ENCODE measurements at regions not wholly inside any gene's neighbourhood (a gene's known extent, or its start where the extent isn't known, plus 50 kb on each side); places are given as distances from the start of the nearest gene placed in this dataset.
"Not testable (repeated sequence)": the region's sequence is repeated elsewhere in the genome, so short reads cannot be mapped to it uniquely, and the experiment has no call there.

DNA sequence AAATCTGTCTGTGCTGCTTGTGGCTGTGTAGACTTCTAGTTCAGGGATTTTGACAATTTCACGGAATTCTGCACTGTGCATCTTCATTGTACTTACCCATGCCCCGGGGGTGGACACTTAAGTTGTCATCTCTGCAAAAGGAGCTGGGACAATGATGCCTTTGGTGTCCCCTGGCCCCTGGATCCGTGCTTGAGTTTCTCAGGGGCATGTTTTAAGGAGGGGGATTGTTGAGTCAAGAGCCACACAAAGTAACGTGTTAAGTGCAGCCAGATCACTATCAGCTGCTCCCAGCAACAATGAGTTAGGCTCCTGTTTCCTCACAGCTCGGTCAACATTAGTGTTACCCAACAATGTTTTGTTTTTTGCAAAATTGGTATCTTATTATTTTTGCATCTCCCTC is 305.0 kb upstream of the DIO3 start:
- Mint-ChIP-seq H3K9me3 (peaks cover 0 to 5% (median 0%) of the 10 kb centered on the region in 9 donors), H3K4me3 (no peak overlapping the region)
- no peak for DNase-seq

DNA sequence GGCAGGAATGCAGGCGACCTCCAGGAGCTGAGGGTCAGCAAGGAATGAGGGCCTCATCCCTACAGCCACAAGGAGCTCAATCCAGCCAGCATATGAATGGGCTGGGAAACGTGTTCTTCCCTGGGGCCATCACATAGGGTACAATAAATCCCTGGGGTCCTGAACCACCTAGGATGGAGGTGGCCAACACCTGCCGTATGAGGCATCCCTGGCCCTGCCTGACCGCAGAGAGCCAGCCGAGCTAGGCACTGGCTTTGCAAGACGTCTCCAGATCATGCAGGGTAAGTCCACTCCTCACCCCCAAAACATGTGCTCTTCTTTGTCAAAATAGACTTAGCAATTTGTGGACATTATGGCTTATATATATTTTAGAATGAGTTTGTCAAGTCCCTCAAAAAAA is 303.7 kb upstream of the DIO3 start:
- H3K4me1 Mint-ChIP-seq, result peaks cover 0 to under 1% (median 0%) of the 10 kb centered on the region in 4 donors
- no peak overlapping the region for H3K27ac Mint-ChIP-seq
- no peak for DNase-seq
- H3K27me3 Mint-ChIP-seq, result peaks cover 3 to 68% (median 16%) of the 10 kb centered on the region in 5 donors
- POLR2A ChIA-PET, result no interaction called here
- H3K36me3 Mint-ChIP-seq, result no peaks in the 10 kb centered on the region
- no peak overlapping the region for H3K4me3 Mint-ChIP-seq
- peaks cover 0 to 12% (median 0%) of the 10 kb centered on the region in 9 donors for H3K9me3 Mint-ChIP-seq
- ATAC-seq, result no peak

More for the DNA sequence above, 305.0 kb upstream of the DIO3 start:
- no peak for ATAC-seq
- Mint-ChIP-seq H3K36me3 (no peaks in the 10 kb centered on the region), H3K27ac (no peak overlapping the region), H3K4me1 (peaks cover 0 to 7% (median 2%) of the 10 kb centered on the region in 4 donors), H3K27me3 (peaks cover 6 to 70% (median 23%) of the 10 kb centered on the region in 5 donors)
- POLR2A ChIA-PET, result no interaction called here

DNA sequence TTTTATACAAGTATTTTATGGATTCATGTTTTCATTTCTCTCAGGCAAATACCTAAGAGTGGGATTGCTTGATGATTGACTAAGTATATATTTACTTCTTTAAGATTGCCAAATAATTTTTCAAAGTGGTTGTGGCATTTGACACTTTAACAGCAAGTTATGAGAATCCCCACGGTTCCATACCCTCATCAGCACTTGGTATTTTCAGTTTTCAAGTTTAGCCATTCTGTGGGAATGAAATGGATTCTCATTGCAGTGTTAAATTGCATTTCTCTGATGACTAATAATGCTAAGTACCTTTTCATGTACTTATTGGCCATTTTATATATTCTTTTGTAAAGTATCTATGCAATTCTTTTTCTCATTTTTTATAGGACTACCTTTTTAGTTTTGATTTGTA is 301.5 kb upstream of the DIO3 start:
- Mint-ChIP-seq H3K9me3 (peaks cover 0 to 12% (median 3%) of the 10 kb centered on the region in 9 donors), H3K4me3 (no peak overlapping the region), H3K4me1 (no peaks in the 10 kb centered on the region), H3K36me3 (peaks cover 0 to 9% (median 0%) of the 10 kb centered on the region in 3 donors), H3K27ac (no peak overlapping the region), H3K27me3 (peaks cover 5 to 63% (median 14%) of the 10 kb centered on the region in 5 donors)
- POLR2A ChIA-PET, result no interaction called here
- DNase-seq, result no peak
- ATAC-seq, result no peak

DNA sequence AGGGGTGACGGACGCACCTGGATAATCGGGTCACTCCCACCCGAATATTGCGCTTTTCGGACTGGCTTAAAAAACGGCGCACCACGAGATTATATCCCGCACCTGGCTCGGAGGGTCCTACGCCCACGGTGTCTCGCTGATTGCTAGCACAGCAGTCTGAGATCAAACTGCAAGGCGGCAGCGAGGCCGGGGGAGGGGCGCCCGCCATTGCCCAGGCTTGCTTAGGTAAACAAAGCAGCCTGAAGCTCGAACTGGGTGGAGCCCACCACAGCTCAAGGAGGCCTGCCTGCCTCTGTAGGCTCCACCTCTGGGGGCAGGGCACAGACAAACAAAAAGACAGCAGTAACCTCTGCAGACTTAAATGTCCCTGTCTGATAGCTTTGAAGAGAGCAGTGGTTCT is 294.9 kb upstream of the DIO3 start:
- H3K4me1 Mint-ChIP-seq, result not testable (repeated sequence)

DNA sequence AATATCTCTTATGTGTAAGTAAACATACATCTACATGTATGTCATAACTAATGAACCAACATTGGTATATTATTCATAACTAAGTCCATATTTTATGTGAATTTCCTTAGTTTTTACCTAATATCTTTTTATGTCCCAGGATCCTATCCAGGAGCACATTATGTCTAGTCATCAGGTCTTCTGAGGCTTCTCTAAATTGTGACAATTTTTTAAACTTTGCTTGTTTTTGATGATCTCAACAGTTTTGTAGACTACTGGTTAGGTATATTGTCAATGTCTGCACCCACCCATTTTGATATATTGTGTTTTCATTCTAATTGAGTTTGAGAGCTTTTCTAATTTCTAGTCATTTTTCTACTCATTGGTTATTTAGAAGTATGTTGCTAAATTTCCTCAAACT is 288.2 kb upstream of the DIO3 start:
- H3K4me3 Mint-ChIP-seq, result no peak overlapping the region
- peaks cover 17 to 40% (median 22%) of the 10 kb centered on the region in 5 donors for H3K27me3 Mint-ChIP-seq
- POLR2A ChIA-PET, result no interaction called here
- H3K27ac Mint-ChIP-seq, result no peak overlapping the region
- peaks cover 0 to 5% (median under 1%) of the 10 kb centered on the region in 3 donors for H3K36me3 Mint-ChIP-seq
- DNase-seq, result no peak
- no peak for ATAC-seq
- H3K9me3 Mint-ChIP-seq, result peaks cover 0 to 4% (median under 1%) of the 10 kb centered on the region in 9 donors
- no peaks in the 10 kb centered on the region for H3K4me1 Mint-ChIP-seq

More for the DNA sequence above, 294.9 kb upstream of the DIO3 start:
- Mint-ChIP-seq H3K9me3 (peaks cover 0 to 12% (median 3%) of the 10 kb centered on the region in 9 donors), H3K27me3 (peaks cover 9 to 36% (median 14%) of the 10 kb centered on the region in 5 donors), H3K36me3 (peaks cover 0 to 10% (median 0%) of the 10 kb centered on the region in 3 donors)
- DNase-seq, H3K27ac Mint-ChIP-seq, H3K4me3 Mint-ChIP-seq, ATAC-seq, POLR2A ChIA-PET: not testable (repeated sequence)

DNA sequence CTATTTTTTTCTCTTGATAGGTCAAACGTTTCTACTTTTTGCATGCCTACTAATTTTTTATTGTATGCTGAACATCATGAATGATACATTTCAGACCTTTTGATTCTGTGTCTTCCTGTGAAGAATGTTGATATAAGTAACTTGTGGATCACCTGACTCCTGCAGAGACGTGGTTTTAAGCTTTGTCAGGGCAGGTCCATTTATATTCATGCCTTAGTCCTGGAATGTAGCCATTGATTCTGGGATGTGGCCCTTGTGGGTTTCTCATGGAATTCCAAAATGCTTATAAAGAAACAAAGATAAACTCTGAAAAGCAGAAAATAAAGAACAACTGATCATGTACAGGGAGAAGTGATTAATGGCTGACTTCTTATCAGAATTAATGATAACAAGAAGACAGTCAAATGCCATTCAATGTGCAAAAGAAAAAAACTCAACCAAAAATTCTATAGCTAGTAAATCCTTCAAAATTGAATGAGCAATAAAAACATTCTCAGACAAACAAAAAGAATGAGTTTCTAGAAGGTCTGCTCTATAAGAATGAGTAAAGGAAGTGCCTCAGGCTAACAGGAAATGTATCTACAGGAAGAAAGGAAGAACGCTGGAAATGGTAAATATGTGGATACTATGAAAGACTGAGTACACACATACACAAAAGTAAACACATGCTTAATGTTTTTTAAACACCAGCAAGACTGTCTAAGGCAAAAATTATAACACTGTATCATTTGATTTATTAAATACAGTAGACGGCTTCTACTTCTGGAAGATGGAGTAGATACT is 284.8 kb upstream of the DIO3 start:
- Mint-ChIP-seq H3K36me3 (peaks cover 0 to 9% (median 3%) of the 10 kb centered on the region in 3 donors), H3K4me1 (no peaks in the 10 kb centered on the region), H3K27me3 (peaks cover 21 to 47% (median 30%) of the 10 kb centered on the region in 5 donors), H3K27ac (no peak overlapping the region), H3K9me3 (peaks cover 0 to 18% (median 6%) of the 10 kb centered on the region in 9 donors), H3K4me3 (no peak overlapping the region)
- ATAC-seq, result no peak
- POLR2A ChIA-PET, result no interaction called here
- DNase-seq, result no peak

DNA sequence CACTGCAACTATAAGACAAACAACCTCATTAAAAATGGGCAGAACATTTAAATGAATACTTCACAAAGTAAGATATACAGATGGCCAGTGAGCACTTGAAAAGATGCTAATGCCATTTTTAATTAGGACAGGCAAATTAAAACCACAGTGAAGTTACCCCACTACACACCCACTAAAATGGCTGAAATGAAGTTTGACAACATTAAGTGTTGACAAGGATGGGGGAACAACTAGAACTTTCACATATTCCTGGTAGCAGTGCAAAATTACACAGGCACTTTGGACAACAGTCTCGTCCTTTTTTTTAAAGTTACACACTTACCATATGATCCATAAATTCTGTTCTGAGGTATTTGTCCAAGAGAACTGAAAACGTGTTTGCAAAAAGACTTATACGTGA is 278.9 kb upstream of the DIO3 start:
- DNase-seq (no peak), ATAC-seq (no peak)
- Mint-ChIP-seq H3K4me1 (peaks cover 0 to 7% (median 0%) of the 10 kb centered on the region in 4 donors), H3K9me3 (peaks cover 0 to 18% (median 6%) of the 10 kb centered on the region in 9 donors), H3K27me3 (peaks cover 18 to 50% (median 29%) of the 10 kb centered on the region in 5 donors), H3K36me3 (peaks cover 0 to 5% (median 3%) of the 10 kb centered on the region in 3 donors), H3K27ac (no peak overlapping the region), H3K4me3 (no peak overlapping the region)
- POLR2A ChIA-PET, result no interaction called here

DNA sequence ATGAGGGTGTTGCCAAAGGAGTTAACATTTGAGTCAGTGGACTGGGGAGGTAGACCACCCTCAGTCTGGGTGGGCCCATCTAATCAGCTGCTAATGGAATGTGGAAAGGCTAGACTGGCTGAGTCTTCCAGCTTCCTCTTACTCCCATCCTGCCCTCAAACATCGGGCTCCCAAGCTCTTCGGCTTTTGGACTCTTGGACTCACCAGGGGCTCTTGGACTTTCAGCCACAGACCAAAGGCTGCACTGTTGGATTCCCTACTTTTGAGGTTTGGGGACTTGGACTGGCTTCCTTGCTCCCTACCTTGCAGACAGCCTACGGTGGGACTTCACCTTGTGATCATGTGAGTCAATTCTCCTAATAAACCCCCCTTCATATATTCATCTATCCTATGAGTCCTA is 276.6 kb upstream of the DIO3 start:
- Mint-ChIP-seq H3K4me1 (peaks cover 0 to 7% (median 0%) of the 10 kb centered on the region in 4 donors), H3K27ac (no peak overlapping the region), H3K9me3 (peaks cover 0 to 2% (median 0%) of the 10 kb centered on the region in 9 donors), H3K36me3 (no peaks in the 10 kb centered on the region), H3K4me3 (no peak overlapping the region), H3K27me3 (peaks cover 17 to 62% (median 33%) of the 10 kb centered on the region in 5 donors)
- no peak for ATAC-seq
- no peak for DNase-seq
- POLR2A ChIA-PET, result no interaction called here

DNA sequence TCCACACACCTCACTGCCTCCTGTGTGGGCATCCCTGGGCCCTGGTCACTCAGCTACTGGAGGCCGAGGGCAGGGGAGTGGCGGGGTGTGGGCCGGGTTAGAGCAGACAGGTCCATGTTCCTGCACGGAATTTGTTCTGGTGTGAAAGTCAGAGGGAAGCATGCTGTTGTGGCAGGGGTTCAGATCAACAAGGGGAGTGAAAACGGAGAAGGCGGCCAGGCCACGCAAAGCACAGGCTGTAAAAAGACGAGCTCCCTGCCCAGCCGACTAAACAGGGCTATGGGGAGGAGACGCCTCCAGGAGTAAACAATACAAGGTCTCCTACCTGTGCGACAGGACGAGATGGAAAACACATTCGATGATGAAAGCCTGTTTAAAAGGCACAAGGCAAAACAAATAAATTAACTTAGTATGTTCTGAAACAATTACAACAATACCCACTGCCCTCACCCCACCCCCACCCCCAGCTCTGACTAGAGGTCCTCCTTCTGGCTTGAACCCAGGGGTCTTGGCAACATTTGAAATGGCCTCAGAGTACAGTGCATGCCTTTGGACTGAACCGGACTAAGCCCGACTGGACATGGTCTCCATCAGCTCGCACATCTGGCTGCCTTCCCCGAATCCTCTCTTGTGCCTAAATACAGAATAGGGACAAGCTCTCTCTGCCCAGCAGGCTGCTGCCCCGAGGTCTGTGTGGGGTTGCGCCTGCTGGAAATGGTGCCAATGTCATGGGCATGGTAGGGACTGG is 274.9 kb upstream of the DIO3 start:
- ATAC-seq (no peak), DNase-seq (no peak)
- no peaks in the 10 kb centered on the region for H3K9me3 Mint-ChIP-seq
- H3K27ac Mint-ChIP-seq, result no peak overlapping the region
- peaks cover 14 to 79% (median 48%) of the 10 kb centered on the region in 5 donors for H3K27me3 Mint-ChIP-seq
- no peaks in the 10 kb centered on the region for H3K36me3 Mint-ChIP-seq
- POLR2A ChIA-PET, result no interaction called here
- H3K4me1 Mint-ChIP-seq, result peaks cover 0 to 7% (median 0%) of the 10 kb centered on the region in 4 donors
- H3K4me3 Mint-ChIP-seq, result no peak overlapping the region

DNA sequence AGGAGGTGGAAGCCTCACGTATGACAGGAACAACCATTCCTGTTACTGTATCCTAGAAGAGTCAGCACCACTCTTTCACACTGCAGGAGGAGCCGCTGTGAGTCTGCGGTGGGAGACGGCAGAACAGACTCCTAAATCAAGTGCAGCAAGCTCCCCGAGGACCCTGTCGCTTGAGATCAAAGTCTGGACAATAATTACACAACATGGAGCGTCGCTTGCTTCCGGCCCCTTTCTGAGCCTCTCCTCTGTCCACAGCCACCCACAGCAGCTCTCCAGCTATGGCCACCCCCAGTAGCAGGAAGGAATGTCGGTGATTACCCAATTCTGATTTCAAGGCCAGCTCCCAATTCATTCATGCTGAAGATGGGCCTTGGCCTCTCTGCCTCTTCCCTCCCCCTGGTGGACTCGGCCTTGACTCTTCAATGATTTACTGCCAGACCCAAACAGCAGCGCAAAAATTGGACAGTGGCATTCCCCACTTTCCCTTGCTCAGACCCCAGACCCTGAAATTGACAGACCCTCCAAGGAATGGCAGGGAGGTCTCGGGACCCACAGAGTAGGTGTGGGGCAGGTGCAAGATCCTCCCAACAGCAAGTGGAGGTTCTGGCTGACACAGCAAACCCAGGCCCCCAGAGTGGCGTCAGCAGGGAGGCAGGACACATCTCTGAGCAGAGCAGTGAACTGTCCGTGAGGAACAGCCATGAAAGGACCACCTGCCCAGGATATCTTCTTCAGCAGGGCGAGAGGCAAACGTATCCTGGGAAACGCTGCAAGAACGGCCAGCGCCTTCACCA is 272.7 kb upstream of the DIO3 start:
- Mint-ChIP-seq H3K4me3 (no peak overlapping the region), H3K36me3 (no peaks in the 10 kb centered on the region), H3K27me3 (peaks cover 16 to 100% (median 56%) of the 10 kb centered on the region in 5 donors), H3K4me1 (peaks cover 0 to 7% (median 0%) of the 10 kb centered on the region in 4 donors), H3K9me3 (no peaks in the 10 kb centered on the region), H3K27ac (no peak overlapping the region)
- POLR2A ChIA-PET, result no interaction called here
- DNase-seq, result no peak
- ATAC-seq, result no peak

DNA sequence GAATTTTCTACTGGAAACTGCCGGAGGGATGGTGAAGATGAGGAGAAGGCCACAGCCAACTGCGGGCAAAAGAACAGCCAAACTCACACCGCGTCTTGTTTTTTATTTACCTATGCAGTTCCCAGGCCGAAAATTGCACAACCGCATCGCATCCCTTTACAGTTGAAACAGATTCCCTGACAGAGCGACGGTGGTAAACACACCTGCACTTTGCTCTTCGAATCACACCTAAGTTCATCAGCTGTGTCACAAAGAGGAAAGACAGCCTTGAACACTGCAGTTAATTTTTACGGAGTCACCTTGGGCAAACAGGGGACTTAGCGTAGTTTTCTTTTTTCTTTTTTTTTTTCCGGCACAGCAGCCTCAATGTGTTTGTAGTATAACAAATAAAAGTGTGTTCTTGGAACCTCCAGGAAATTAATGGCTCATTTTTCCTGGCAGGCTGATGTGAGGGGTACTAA is 272.0 kb upstream of the DIO3 start:
- H3K4me3 Mint-ChIP-seq, result no peak overlapping the region
- peaks cover 0 to 7% (median 0%) of the 10 kb centered on the region in 4 donors for H3K4me1 Mint-ChIP-seq
- peaks cover 0 to 2% (median 0%) of the 10 kb centered on the region in 9 donors for H3K9me3 Mint-ChIP-seq
- H3K27me3 Mint-ChIP-seq, result peaks cover 16 to 100% (median 56%) of the 10 kb centered on the region in 5 donors
- POLR2A ChIA-PET, result no interaction called here
- no peaks in the 10 kb centered on the region for H3K36me3 Mint-ChIP-seq
- ATAC-seq, result no peak
- DNase-seq, result no peak
- no peak overlapping the region for H3K27ac Mint-ChIP-seq

DNA sequence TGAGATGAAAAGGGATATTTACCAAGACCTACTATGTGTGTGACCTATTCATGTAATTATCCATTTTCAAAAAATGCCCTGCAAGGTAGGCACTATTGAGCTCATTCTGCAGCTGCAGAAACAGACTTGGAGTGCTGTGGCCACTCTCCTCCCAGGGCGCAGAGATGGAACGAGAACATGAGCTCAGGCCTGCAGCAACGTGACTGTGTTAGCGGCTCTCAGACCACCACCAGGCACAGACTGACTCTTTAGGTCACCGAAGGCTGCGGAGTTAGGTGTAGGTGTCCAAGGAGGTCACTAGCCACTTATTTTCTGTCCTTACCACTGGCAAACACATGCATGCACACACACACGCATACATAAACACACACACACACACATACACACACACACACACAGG is 271.4 kb upstream of the DIO3 start:
- POLR2A ChIA-PET, result no interaction called here
- H3K27ac Mint-ChIP-seq, result no peak overlapping the region
- H3K4me1 Mint-ChIP-seq, result peaks cover 0 to 7% (median 0%) of the 10 kb centered on the region in 4 donors
- ATAC-seq, result no peak
- H3K36me3 Mint-ChIP-seq, result no peaks in the 10 kb centered on the region
- peaks cover 14 to 100% (median 53%) of the 10 kb centered on the region in 5 donors for H3K27me3 Mint-ChIP-seq
- no peak overlapping the region for H3K4me3 Mint-ChIP-seq
- H3K9me3 Mint-ChIP-seq, result peaks cover 0 to 8% (median 0%) of the 10 kb centered on the region in 9 donors
- no peak for DNase-seq

Measured in naive thymus-derived CD8-positive, alpha-beta T cell (primary cell).